ENCODE measurements at regions not wholly inside any gene's neighbourhood (a gene's known extent, or its start where the extent isn't known, plus 50 kb on each side); places are given as distances from the start of the nearest gene placed in this dataset.

DNA sequence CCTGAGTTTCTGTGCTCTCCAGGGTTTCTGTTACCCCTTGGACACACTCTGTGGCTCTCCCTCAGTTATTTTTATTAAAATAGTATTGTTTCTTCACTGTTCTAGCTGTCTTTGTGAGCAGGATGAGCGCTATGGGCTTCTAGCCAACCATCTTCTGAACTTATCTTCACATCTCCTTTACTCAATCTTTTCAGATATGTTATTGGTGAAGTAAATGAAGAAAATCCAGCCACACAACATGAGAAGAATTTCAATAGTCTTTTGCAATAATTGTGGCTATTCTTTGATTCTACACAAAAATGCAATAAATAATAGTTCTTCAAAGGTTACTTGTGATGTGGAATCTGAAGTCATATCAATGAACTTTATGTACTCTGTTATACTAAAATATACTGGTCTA is 80.3 kb upstream of the CAMK1G start:
- TF ChIP-seq, protein P1, sequence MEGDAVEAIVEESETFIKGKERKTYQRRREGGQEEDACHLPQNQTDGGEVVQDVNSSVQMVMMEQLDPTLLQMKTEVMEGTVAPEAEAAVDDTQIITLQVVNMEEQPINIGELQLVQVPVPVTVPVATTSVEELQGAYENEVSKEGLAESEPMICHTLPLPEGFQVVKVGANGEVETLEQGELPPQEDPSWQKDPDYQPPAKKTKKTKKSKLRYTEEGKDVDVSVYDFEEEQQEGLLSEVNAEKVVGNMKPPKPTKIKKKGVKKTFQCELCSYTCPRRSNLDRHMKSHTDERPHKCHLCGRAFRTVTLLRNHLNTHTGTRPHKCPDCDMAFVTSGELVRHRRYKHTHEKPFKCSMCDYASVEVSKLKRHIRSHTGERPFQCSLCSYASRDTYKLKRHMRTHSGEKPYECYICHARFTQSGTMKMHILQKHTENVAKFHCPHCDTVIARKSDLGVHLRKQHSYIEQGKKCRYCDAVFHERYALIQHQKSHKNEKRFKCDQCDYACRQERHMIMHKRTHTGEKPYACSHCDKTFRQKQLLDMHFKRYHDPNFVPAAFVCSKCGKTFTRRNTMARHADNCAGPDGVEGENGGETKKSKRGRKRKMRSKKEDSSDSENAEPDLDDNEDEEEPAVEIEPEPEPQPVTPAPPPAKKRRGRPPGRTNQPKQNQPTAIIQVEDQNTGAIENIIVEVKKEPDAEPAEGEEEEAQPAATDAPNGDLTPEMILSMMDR (IDR thresholded peaks at IDR 0.05; ENCODE audit: insufficient read depth, low read length, poor library complexity, severe bottlenecking) = no peak
- no peak for TF ChIP-seq EZH2phosphoT487 (conservative IDR thresholded peaks at IDR 0.05; ENCODE audit: low read length)

Data from SU-DHL-6 (cell line).